ENCODE measurements at regions not wholly inside any gene's neighbourhood (a gene's known extent, or its start where the extent isn't known, plus 50 kb on each side); places are given as distances from the start of the nearest gene placed in this dataset.
"Not testable (repeated sequence)": the region's sequence is repeated elsewhere in the genome, so short reads cannot be mapped to it uniquely, and the experiment has no call there.

DNA sequence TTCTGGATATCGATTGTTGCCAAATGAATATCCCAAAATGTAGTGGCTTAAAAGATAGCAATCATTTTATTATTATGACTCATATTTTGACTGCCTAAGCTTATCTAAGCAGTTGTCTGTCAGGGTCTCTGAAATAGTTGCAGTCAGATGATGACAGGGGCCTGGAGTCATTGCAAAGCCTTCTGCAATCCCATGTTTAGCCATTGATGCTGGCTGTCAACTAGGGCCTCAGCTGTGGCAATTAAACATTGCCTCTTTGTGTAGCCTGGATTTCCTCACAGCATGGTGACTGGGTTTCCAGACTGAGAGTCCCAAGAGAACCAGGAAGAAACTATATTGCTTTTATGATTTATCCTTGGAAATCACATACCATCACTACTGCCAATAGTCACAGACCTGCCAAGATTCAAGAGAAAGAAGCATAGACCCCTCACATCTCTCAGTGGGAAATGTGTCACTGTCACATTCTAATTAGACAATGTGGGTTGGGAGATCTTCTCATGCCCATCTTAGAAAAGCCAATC, 227.3 kb upstream of the NOCT start:
- TF ChIP-seq, protein P1, sequence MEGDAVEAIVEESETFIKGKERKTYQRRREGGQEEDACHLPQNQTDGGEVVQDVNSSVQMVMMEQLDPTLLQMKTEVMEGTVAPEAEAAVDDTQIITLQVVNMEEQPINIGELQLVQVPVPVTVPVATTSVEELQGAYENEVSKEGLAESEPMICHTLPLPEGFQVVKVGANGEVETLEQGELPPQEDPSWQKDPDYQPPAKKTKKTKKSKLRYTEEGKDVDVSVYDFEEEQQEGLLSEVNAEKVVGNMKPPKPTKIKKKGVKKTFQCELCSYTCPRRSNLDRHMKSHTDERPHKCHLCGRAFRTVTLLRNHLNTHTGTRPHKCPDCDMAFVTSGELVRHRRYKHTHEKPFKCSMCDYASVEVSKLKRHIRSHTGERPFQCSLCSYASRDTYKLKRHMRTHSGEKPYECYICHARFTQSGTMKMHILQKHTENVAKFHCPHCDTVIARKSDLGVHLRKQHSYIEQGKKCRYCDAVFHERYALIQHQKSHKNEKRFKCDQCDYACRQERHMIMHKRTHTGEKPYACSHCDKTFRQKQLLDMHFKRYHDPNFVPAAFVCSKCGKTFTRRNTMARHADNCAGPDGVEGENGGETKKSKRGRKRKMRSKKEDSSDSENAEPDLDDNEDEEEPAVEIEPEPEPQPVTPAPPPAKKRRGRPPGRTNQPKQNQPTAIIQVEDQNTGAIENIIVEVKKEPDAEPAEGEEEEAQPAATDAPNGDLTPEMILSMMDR (conservative IDR thresholded peaks at IDR 0.05; ENCODE audit: low read depth, low read length) = no peak
- H3K4me3 ChIP-seq (ENCODE audit: low read depth, low read length) = no peak overlapping the region
- no peak for DNase-seq (ENCODE audit: low read depth)

DNA sequence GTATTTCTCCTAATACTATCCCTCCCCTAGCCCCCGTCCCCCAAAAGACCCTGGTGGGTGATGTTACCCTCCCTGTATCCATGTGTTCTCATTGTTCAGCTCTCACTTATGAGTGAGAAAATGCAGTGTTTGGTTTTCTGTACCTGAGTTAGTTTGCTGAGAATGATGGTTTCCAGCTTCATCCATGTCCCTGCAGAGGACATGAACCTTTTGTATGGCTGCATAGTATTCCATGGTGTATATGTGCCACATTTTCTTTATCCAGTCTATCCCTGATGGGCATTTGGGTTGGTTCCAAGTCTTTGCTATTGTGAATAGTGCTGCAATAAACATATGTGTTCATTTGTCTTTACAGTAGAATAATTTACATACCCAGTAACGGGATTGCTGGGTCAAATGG, 235.8 kb upstream of the NOCT start:
- not testable (repeated sequence) for H3K4me3 ChIP-seq (ENCODE audit: low read depth, low read length); DNase-seq (ENCODE audit: low read depth)

DNA sequence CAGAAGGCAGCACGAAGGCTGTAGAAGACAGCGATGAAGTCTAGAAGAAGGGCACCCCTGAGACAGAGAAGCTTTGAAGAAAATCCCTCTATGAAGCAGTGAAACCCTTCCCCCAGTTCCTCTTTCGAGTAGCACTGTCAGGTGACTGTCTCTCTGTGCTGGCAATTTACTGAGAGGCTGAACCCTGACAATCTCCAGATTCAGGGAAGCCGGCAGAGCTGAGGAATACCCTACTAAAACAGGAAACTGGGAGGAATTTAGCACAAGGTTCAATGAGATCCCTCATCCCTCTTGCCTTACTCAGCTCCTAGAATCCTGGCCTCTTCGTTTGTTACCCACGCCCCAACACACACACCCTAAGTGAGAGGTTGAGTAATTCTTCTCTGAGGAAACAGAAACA, 239.7 kb upstream of the NOCT start:
- H3K4me3 ChIP-seq (ENCODE audit: low read depth, low read length) = no peak overlapping the region
- TF ChIP-seq, protein P1 (conservative IDR thresholded peaks at IDR 0.05; ENCODE audit: low read depth, low read length) = no peak
- no peak for DNase-seq (ENCODE audit: low read depth)

DNA sequence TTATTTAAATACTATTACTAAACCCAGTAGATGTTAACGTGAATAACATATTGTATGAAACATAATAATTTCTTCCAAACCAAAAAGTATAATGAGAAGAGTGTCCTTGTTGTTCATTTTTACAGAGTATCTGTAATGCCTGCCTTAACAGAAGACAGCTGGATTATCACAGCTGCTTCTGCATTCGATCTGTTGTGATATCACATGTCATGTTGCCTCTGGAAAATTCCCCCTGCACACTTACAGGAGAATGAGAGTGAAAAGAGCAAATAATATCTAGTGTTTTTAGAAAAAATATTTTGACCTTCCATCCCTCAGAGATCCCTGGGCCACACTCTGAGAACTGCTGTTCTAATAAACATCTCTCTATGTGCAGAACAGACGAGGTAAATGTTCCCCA, 240.1 kb upstream of the NOCT start:
- TF ChIP-seq, protein P1 (conservative IDR thresholded peaks at IDR 0.05; ENCODE audit: low read depth, low read length) = no peak
- no peak for DNase-seq (ENCODE audit: low read depth)

DNA sequence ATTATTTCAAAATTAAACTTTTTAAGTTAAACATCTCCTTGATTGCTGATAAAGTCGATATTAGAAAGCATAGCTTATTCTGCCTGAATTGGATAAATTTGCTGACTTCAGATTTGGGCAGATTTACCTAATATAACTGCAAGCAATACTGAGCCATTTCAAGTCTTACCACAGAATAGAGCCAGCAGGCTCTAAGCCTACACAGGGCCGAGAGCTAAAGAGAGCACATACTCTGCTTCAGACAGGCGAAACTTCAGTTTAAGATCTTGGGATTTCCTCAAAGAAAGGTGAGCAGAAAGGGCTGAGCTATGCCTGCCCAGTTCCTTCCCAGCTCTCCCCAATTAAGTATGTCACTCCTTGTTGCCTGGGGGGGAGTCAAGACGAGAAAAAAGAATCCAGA, 240.6 kb upstream of the NOCT start:
- H3K4me3 ChIP-seq (ENCODE audit: low read depth, low read length) = no peak overlapping the region
- TF ChIP-seq, protein P1 (conservative IDR thresholded peaks at IDR 0.05; ENCODE audit: low read depth, low read length) = no peak
- DNase-seq (ENCODE audit: low read depth) = no peak

More for the DNA sequence above, 240.1 kb upstream of the NOCT start:
- H3K4me3 ChIP-seq (ENCODE audit: low read depth, low read length) = no peak overlapping the region

DNA sequence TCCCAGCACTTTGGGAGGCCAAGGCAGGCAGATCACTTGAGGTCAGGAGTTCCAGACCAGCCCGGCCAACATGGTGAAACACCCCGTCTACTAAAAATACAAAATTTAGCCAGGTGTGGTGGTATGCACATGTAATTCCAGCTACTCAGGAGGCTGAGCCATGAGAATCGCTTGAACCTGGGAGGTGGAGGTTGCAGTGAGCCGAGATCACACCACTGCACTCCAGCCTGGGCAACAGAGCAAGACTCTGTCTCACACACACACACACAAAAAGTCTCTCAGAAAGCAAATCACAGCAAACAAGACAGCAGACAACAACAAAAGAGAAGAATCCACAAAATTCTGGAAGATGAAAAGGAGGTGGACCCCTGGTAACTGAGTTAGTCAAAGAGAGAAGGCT, 241.5 kb upstream of the NOCT start:
- not testable (repeated sequence) for H3K4me3 ChIP-seq (ENCODE audit: low read depth, low read length); DNase-seq (ENCODE audit: low read depth)

DNA sequence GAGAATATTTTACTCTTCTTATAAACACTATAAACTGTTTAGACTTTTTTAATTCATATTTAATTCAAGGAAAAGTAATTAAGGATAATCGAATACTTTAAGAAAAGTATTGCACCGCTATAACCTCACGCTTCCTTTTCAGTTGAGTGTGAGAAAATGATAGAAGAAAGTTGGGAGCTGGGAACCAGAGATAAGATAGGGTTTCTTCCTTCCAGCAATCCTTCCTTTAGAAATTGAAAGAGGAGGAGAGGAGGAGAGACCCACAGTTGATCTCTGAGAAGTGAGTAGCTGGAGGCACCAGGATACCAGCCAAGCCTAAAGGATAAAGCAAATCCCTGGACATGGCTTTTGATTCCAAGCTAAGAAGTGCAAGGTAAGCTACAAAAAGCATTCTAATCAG, 242.3 kb upstream of the NOCT start:
- no peak overlapping the region for H3K4me3 ChIP-seq (ENCODE audit: low read depth, low read length)
- no peak for DNase-seq (ENCODE audit: low read depth)
- TF ChIP-seq, protein P1 (conservative IDR thresholded peaks at IDR 0.05; ENCODE audit: low read depth, low read length) = no peak

DNA sequence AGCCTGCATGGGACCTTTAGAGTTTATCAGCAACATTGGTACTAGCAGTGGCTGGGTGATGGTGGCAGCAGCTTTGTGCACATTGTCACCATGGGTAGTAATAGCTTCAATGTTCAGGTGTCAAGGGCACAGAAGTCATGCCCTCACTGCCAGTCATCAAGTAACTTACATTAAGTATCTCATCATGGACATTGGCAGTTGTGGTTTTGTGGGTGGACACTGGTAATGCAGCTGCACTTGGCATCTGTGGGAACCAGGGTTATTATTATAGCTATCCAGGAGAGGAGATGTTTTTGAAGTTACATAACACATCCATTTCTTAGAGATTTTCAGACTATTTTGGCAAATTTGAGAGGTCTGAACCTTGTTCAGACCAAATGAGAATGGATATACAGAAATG, 243.2 kb upstream of the NOCT start:
- TF ChIP-seq, protein P1 (conservative IDR thresholded peaks at IDR 0.05; ENCODE audit: low read depth, low read length) = no peak

More for the DNA sequence above, 243.2 kb upstream of the NOCT start:
- no peak overlapping the region for H3K4me3 ChIP-seq (ENCODE audit: low read depth, low read length)
- no peak for DNase-seq (ENCODE audit: low read depth)

Data from epithelial cell of proximal tubule (primary cell).